ENCODE measurements at regions not wholly inside any gene's neighbourhood (a gene's known extent, or its start where the extent isn't known, plus 50 kb on each side); places are given as distances from the start of the nearest gene placed in this dataset.

GRCh38 chr3:74329096-74329495 lies 285.4 kb downstream of the CNTN3 start:
- Histone ChIP-seq H3K9me3 (no peaks in the 10 kb centered on the region), H3K27ac (no peak overlapping the region), H3K4me3 (no peak overlapping the region), H3K36me3 (ENCODE audit: insufficient read depth in 1 of 2, low read depth in 1 of 2) (no peaks in the 10 kb centered on the region), H3K4me1 (no peaks in the 10 kb centered on the region), H3K27me3 (ENCODE audit: insufficient read depth in 3 of 3, low read length in 2 of 3) (no peaks in the 10 kb centered on the region)
- intact Hi-C loops (cut with DNase I) = no loop called here
- no peak for TF ChIP-seq CTCF (IDR thresholded peaks at IDR 0.05)
- DNase-seq = no peak
- ATAC-seq = no peak

- no peaks in the 10 kb centered on the region for H3K36me3 ChIP-seq (ENCODE audit: insufficient read depth in 1 of 2, low read depth in 1 of 2)
- no peak for DNase-seq
- 66 to 79% (median 78%) methylated on average over 2 of the region's 2 CpGs for WGBS, 3 donors
These were observed 286.0 kb downstream of the CNTN3 start for GRCh38 chr3:74328435-74328834.

GRCh38 chr3:74315291-74315690 lies 299.2 kb downstream of the CNTN3 start:
- intact Hi-C loops (cut with DNase I) = no loop called here
- Histone ChIP-seq H3K36me3 (ENCODE audit: insufficient read depth in 1 of 2, low read depth in 1 of 2) (no peaks in the 10 kb centered on the region), H3K4me1 (no peaks in the 10 kb centered on the region), H3K4me3 (no peak overlapping the region), H3K27ac (no peak overlapping the region), H3K27me3 (ENCODE audit: insufficient read depth in 3 of 3, low read length in 2 of 3) (no peaks in the 10 kb centered on the region), H3K9me3 (no peaks in the 10 kb centered on the region)
- DNase-seq (no peak), ATAC-seq (no peak)
- no peak for TF ChIP-seq CTCF (IDR thresholded peaks at IDR 0.05)
- WGBS, 3 donors = 53 to 66% (median 63%) methylated on average over 3 of the region's 3 CpGs

More at GRCh38 chr3:74328435-74328834, 286.0 kb downstream of the CNTN3 start:
- Histone ChIP-seq H3K27me3 (ENCODE audit: insufficient read depth in 3 of 3, low read length in 2 of 3) (no peaks in the 10 kb centered on the region), H3K4me3 (no peak overlapping the region), H3K9me3 (no peaks in the 10 kb centered on the region), H3K27ac (no peak overlapping the region), H3K4me1 (no peaks in the 10 kb centered on the region)
- no peak for TF ChIP-seq CTCF (IDR thresholded peaks at IDR 0.05)
- intact Hi-C loops (cut with DNase I) = no loop called here
- ATAC-seq = no peak

- intact Hi-C loops (cut with DNase I) = no loop called here
- H3K27me3 ChIP-seq (ENCODE audit: insufficient read depth in 3 of 3, low read length in 2 of 3) = no peaks in the 10 kb centered on the region
- no peak for TF ChIP-seq CTCF (IDR thresholded peaks at IDR 0.05)
- 65 to 74% (median 70%) methylated on average over 2 of the region's 2 CpGs for whole genome bisulfite sequencing, 3 donors
- H3K27ac ChIP-seq = no peak overlapping the region
- H3K4me3 ChIP-seq = no peak overlapping the region
- H3K9me3 ChIP-seq = no peaks in the 10 kb centered on the region
- DNase-seq = no peak
- no peak for ATAC-seq
- no peaks in the 10 kb centered on the region for H3K4me1 ChIP-seq
- H3K36me3 ChIP-seq (ENCODE audit: insufficient read depth in 1 of 2, low read depth in 1 of 2) = no peaks in the 10 kb centered on the region
These were observed 299.8 kb downstream of the CNTN3 start for GRCh38 chr3:74314696-74315095.

- Histone ChIP-seq H3K4me3 (no peak overlapping the region), H3K27me3 (ENCODE audit: insufficient read depth in 3 of 3, low read length in 2 of 3) (no peaks in the 10 kb centered on the region), H3K4me1 (no peaks in the 10 kb centered on the region), H3K36me3 (ENCODE audit: insufficient read depth in 1 of 2, low read depth in 1 of 2) (no peaks in the 10 kb centered on the region), H3K27ac (no peak overlapping the region), H3K9me3 (no peaks in the 10 kb centered on the region)
- no peak for ATAC-seq
- WGBS, 3 donors = 92 to 94% (median 93%) methylated on average over 1 of the region's 1 CpG
- no peak for TF ChIP-seq CTCF (IDR thresholded peaks at IDR 0.05)
- intact Hi-C loops (cut with DNase I) = no loop called here
- no peak for DNase-seq
These were observed 304.7 kb downstream of the CNTN3 start for GRCh38 chr3:74309716-74310115.

Measured in psoas muscle (tissue), 7 donors.